ENCODE measurements at regions not wholly inside any gene's neighbourhood (a gene's known extent, or its start where the extent isn't known, plus 50 kb on each side); places are given as distances from the start of the nearest gene placed in this dataset.

DNA sequence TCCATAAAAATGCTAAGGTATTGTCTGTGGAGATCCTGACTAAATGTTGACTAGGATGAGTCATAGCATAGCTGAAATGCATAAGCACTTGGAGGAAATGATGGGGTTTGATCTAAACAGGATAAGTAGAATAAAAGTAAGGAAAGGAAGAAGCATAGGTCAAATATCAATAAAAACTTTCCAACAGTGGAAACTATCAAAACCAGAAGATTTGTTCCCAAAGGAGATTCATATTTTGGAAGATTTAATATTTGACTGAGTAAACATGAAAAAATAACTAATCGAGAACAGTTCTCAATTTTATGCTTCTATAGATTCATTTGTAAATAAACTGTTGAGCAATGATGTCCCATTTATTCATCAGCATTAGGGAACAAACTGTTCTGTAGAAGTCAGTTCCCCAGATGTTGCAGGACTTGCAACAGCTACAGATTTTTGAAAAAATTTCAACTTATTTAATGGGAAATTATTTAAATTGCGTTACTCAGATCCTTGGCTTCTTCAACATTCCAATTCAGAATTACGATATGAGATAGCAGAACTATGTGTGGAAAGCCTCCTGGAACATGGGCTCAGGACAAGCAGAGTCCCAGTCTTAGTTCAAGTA, 133.7 kb upstream of the TBX18 start:
- TF ChIP-seq YY1 (IDR thresholded peaks at IDR 0.05; ENCODE audit: low read depth), result no peak
- no peak for TF ChIP-seq TCF12 (IDR thresholded peaks at IDR 0.05; ENCODE audit: low read depth)
- TF ChIP-seq ZBTB7A (IDR thresholded peaks at IDR 0.05; ENCODE audit: low read depth), result no peak
- TF ChIP-seq TAF1 (IDR thresholded peaks at IDR 0.05; ENCODE audit: low read depth), result no peak
- TF ChIP-seq FOXM1 (IDR thresholded peaks at IDR 0.05; ENCODE audit: borderline replicate concordance, low read depth), result no peak
- no peak for TF ChIP-seq TEAD4 (IDR thresholded peaks at IDR 0.05)
- TF ChIP-seq RAD21 (IDR thresholded peaks at IDR 0.05; ENCODE audit: low read depth), result no peak

DNA sequence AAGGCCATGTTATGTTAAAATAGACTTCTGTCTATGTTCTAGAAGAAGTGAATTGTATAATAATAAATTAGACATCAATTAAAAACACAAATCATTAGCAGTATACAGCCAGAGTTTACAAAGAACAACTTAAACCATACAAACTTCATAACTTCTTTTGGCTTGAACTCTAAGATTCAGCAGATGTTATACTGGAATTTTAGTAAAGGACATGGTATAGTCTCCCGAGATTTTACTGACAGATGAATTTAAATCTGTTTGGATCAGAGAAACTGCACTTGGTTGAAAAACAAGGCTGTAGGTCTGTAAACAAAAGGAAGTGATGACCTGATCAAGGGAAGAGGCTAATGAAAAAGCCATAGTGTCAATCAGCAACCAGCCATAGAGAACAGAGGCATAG, 132.6 kb upstream of the TBX18 start:
- TF ChIP-seq, protein P1, sequence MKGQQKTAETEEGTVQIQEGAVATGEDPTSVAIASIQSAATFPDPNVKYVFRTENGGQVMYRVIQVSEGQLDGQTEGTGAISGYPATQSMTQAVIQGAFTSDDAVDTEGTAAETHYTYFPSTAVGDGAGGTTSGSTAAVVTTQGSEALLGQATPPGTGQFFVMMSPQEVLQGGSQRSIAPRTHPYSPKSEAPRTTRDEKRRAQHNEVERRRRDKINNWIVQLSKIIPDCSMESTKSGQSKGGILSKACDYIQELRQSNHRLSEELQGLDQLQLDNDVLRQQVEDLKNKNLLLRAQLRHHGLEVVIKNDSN (IDR thresholded peaks at IDR 0.05), result no peak
- TF ChIP-seq CEBPB (IDR thresholded peaks at IDR 0.05), result no peak
- no peak for TF ChIP-seq YY1 (IDR thresholded peaks at IDR 0.05; ENCODE audit: low read depth)
- TF ChIP-seq MAX (IDR thresholded peaks at IDR 0.05), result no peak
- TF ChIP-seq ZBTB7A (IDR thresholded peaks at IDR 0.05; ENCODE audit: low read depth), result no peak
- TF ChIP-seq RAD21 (IDR thresholded peaks at IDR 0.05; ENCODE audit: low read depth), result no peak
- no peak for TF ChIP-seq EGR1 (IDR thresholded peaks at IDR 0.05)
- no peak for TF ChIP-seq TAF1 (IDR thresholded peaks at IDR 0.05; ENCODE audit: low read depth)
- TF ChIP-seq REST (IDR thresholded peaks at IDR 0.05; ENCODE audit: low read depth), result no peak
- no peak for TF ChIP-seq CREB1 (IDR thresholded peaks at IDR 0.05; ENCODE audit: low read depth)
- no peak for TF ChIP-seq NFIC (IDR thresholded peaks at IDR 0.05)
- TF ChIP-seq TEAD4 (IDR thresholded peaks at IDR 0.05), result no peak
- TF ChIP-seq FOXM1 (IDR thresholded peaks at IDR 0.05; ENCODE audit: borderline replicate concordance, low read depth), result no peak
- TF ChIP-seq TCF12 (IDR thresholded peaks at IDR 0.05; ENCODE audit: low read depth), result no peak
- TF ChIP-seq EP300 (IDR thresholded peaks at IDR 0.05; ENCODE audit: borderline replicate concordance), result no peak

- TF ChIP-seq TEAD4 (IDR thresholded peaks at IDR 0.05), result no peak
- no peak for TF ChIP-seq TAF1 (IDR thresholded peaks at IDR 0.05; ENCODE audit: low read depth)
- TF ChIP-seq FOXM1 (IDR thresholded peaks at IDR 0.05; ENCODE audit: borderline replicate concordance, low read depth), result no peak
- TF ChIP-seq REST (IDR thresholded peaks at IDR 0.05; ENCODE audit: low read depth), result no peak
- TF ChIP-seq EGR1 (IDR thresholded peaks at IDR 0.05), result no peak
- TF ChIP-seq ZBTB7A (IDR thresholded peaks at IDR 0.05; ENCODE audit: low read depth), result no peak
- TF ChIP-seq, protein P1 (IDR thresholded peaks at IDR 0.05), result no peak
- TF ChIP-seq YY1 (IDR thresholded peaks at IDR 0.05; ENCODE audit: low read depth), result no peak
- TF ChIP-seq CREB1 (IDR thresholded peaks at IDR 0.05; ENCODE audit: low read depth), result no peak
- no peak for TF ChIP-seq MAX (IDR thresholded peaks at IDR 0.05)
- TF ChIP-seq TCF12 (IDR thresholded peaks at IDR 0.05; ENCODE audit: low read depth), result no peak
- TF ChIP-seq NFIC (IDR thresholded peaks at IDR 0.05), result no peak
Observed at GRCh38 chr6:84892671-84893070, 128.3 kb upstream of the TBX18 start.

DNA sequence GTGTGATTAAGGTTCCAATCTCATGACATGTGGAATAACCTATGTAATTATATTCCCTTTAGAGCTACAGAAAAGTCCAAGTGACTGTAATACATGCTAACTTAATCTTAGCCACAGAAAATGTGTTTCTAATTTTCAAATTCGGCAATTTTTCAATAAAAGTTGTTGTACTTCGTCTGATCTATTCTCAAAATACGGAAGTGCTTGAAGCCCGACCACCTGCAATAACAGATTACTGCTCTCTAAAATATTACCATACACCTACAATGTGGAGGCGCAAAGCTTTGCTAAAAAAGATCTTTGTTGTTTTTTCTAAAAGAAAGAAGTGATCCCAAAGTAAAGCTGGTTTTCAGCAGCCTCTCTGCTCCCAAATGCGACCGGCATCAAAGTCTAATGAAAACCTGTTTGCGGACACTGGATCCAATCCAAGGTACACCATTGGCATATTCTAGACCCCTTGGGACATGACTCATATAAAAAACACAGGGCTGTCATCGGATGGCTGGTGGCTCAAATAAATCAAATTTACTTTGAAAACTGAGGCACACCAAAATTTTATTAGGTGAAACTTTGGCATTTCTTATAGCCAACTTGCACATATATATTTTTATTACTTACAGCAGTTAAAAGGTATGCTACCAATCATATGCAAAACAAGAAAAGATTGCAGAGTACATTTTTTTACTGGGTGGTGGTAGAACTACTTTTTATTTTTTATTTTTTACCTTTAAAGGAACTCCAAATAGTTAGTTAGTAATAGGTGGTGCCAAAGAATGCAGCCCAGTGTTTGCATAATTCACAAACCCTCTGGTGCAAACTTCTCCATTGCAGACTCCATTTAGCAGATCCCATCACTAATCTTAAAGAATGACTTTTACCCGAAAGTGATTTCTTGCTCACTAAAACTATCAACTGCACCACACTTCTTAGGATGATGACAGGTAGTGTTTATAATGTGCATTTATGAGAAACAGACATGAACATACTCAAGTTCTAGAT, 118.7 kb upstream of the TBX18 start:
- TF ChIP-seq ZBTB7A (IDR thresholded peaks at IDR 0.05; ENCODE audit: low read depth) (no peak), FOXM1 (IDR thresholded peaks at IDR 0.05; ENCODE audit: borderline replicate concordance, low read depth) (no peak), EGR1 (IDR thresholded peaks at IDR 0.05) (no peak), MAX (IDR thresholded peaks at IDR 0.05) (no peak), EP300 (IDR thresholded peaks at IDR 0.05; ENCODE audit: borderline replicate concordance) (no peak), TAF1 (IDR thresholded peaks at IDR 0.05; ENCODE audit: low read depth) (no peak), CEBPB (IDR thresholded peaks at IDR 0.05) (no peak), NFIC (IDR thresholded peaks at IDR 0.05) (no peak), TEAD4 (IDR thresholded peaks at IDR 0.05) (no peak), TCF12 (IDR thresholded peaks at IDR 0.05; ENCODE audit: low read depth) (no peak), REST (IDR thresholded peaks at IDR 0.05; ENCODE audit: low read depth) (no peak), YY1 (IDR thresholded peaks at IDR 0.05; ENCODE audit: low read depth) (no peak), RAD21 (IDR thresholded peaks at IDR 0.05; ENCODE audit: low read depth) (no peak), CREB1 (IDR thresholded peaks at IDR 0.05; ENCODE audit: low read depth) (no peak)
- TF ChIP-seq, protein P1 (IDR thresholded peaks at IDR 0.05), result no peak

All from Ishikawa (cell line).